ENCODE measurements at regions not wholly inside any gene's neighbourhood (a gene's known extent, or its start where the extent isn't known, plus 50 kb on each side); places are given as distances from the start of the nearest gene placed in this dataset.
"Not testable (repeated sequence)": the region's sequence is repeated elsewhere in the genome, so short reads cannot be mapped to it uniquely, and the experiment has no call there.

DNA sequence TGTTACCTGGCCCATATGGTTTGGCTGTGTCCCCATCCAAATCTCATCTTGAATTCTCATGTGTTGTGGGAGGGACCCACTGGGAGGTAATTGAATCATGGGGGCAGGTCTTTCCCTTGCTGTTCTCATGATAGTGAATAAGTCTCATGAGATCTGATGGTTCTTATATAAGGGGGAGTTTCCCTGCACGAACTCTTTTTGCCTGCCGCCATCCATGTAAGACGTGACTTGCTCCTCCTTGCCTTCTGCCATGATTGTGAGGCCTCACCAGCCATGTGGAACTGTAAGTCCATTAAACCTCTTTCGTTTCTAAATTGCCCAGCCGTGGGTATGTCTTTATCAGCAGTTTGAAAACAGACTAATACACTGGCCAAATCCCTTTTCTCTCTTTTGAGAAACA is 444.4 kb downstream of the QKI start:
- WGBS (ENCODE audit: insufficient coverage): 78% methylated on average over 5 of the region's 5 CpGs
- H3K27ac ChIP-seq (ENCODE audit: low read length); H3K4me1 Mint-ChIP-seq; H3K9me3 Mint-ChIP-seq; H3K4me1 ChIP-seq (ENCODE audit: control insufficient read depth in 1 of 2, extremely low read depth in 1 of 2, insufficient read depth in 2 of 2, low read length in 2 of 2); H3K4me3 ChIP-seq (ENCODE audit: control insufficient read depth in 1 of 2, extremely low read depth in 1 of 2, low read length in 1 of 2); H3K36me3 ChIP-seq (ENCODE audit: control insufficient read depth in 2 of 2, extremely low read depth in 1 of 2, insufficient read depth in 1 of 2, low read length in 1 of 2); H3K27ac Mint-ChIP-seq; H3K36me3 Mint-ChIP-seq; POLR2A ChIA-PET; H3K9me3 ChIP-seq; ATAC-seq (replicated peaks in 1 of 4); H3K4me3 Mint-ChIP-seq; DNase-seq: not testable (repeated sequence)
- H3K27me3 ChIP-seq (replicated peaks in 1 of 2; ENCODE audit: control insufficient read depth in 2 of 2, extremely low read depth in 1 of 2, insufficient read depth in 2 of 2, low read length in 1 of 2): peaks cover 0 to 18% of the 10 kb centered on the region in 2 experiments
- CTCF ChIA-PET: interaction anchor here in 1 of 2 donors (0.8 kb wide), 1 partner anchor 10 kb away, joined by 4 read pairs; no protein-coding TSS in a partner anchor
- H3K27me3 Mint-ChIP-seq: peaks cover 14 to 20% of the 10 kb centered on the region in 2 donors

DNA sequence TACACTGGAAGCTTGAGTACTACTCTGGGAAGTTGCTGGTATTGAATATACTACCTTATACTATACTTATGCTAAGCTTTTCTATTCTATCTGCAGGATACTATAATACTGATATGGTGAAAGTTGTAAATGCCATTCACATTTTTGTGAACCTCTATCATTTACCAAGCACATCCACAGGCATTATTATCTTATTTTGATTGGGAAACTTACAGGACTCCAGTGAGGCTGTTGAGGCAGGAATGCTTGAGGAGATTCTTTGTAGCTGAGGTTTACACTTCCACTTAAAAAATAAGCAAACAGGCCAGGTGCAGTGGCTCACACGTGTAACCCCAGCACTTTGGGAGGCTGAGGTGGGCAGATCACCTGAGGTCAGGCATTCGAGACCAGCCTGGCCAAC is 442.9 kb downstream of the QKI start:
- Histone ChIP-seq H3K4me1 (ENCODE audit: control insufficient read depth in 1 of 2, extremely low read depth in 1 of 2, insufficient read depth in 2 of 2, low read length in 2 of 2) (no peaks in the 10 kb centered on the region), H3K27me3 (replicated peaks in 1 of 2; ENCODE audit: control insufficient read depth in 2 of 2, extremely low read depth in 1 of 2, insufficient read depth in 2 of 2, low read length in 1 of 2) (peaks cover 0 to 10% of the 10 kb centered on the region in 2 experiments), H3K27ac (ENCODE audit: low read length) (no peak overlapping the region), H3K9me3 (no peaks in the 10 kb centered on the region), H3K4me3 (ENCODE audit: control insufficient read depth in 1 of 2, extremely low read depth in 1 of 2, low read length in 1 of 2) (no peak overlapping the region), H3K36me3 (ENCODE audit: control insufficient read depth in 2 of 2, extremely low read depth in 1 of 2, insufficient read depth in 1 of 2, low read length in 1 of 2) (no peaks in the 10 kb centered on the region)
- H3K9me3 Mint-ChIP-seq: no peaks in the 10 kb centered on the region
- no peaks in the 10 kb centered on the region for H3K36me3 Mint-ChIP-seq
- no peak overlapping the region for H3K4me3 Mint-ChIP-seq
- ATAC-seq (replicated peaks in 1 of 4) (no peak), DNase-seq (no peak)
- no peak overlapping the region for H3K27ac Mint-ChIP-seq
- peaks cover 0 to 5% (median 0%) of the 10 kb centered on the region in 3 donors for H3K4me1 Mint-ChIP-seq
- WGBS (ENCODE audit: insufficient coverage): 72% methylated on average over 2 of the region's 2 CpGs
- ChIA-PET CTCF (no interaction called here), POLR2A (no interaction called here)
- H3K27me3 Mint-ChIP-seq: peaks cover 11 to 20% of the 10 kb centered on the region in 2 donors

DNA sequence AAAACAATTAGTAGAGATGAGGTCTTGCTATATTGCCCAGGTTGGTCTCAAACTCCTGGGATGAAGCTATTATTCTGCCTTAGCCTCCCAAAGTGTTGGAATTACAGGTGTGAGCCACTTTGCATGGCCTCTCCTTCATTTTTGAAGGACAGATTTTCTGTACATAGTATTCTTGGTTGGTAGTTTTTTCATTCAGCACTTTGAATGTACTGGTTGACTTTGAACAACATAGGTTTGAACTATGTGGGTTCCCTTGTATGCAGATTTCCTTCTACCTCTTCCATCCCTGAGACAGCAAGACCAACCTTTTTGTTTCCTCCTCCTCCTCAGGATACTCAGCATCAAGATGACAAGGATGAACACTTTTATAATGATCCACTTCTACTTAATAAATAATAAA is 436.4 kb downstream of the QKI start:
- no peak overlapping the region for H3K27ac Mint-ChIP-seq
- H3K4me3 ChIP-seq (ENCODE audit: control insufficient read depth in 1 of 2, extremely low read depth in 1 of 2, low read length in 1 of 2): no peak overlapping the region
- H3K4me1 ChIP-seq (ENCODE audit: control insufficient read depth in 1 of 2, extremely low read depth in 1 of 2, insufficient read depth in 2 of 2, low read length in 2 of 2): no peaks in the 10 kb centered on the region
- H3K27ac ChIP-seq (ENCODE audit: low read length): no peak overlapping the region
- ATAC-seq (replicated peaks in 1 of 4): no peak
- no peaks in the 10 kb centered on the region for H3K27me3 ChIP-seq (replicated peaks in 1 of 2; ENCODE audit: control insufficient read depth in 2 of 2, extremely low read depth in 1 of 2, insufficient read depth in 2 of 2, low read length in 1 of 2)
- no peaks in the 10 kb centered on the region for H3K36me3 Mint-ChIP-seq
- no peaks in the 10 kb centered on the region for H3K36me3 ChIP-seq (ENCODE audit: control insufficient read depth in 2 of 2, extremely low read depth in 1 of 2, insufficient read depth in 1 of 2, low read length in 1 of 2)
- POLR2A ChIA-PET: no interaction called here
- peaks cover 4 to 25% (median 22%) of the 10 kb centered on the region in 3 donors for H3K9me3 Mint-ChIP-seq
- H3K4me1 Mint-ChIP-seq: no peaks in the 10 kb centered on the region
- CTCF ChIA-PET: no interaction called here
- peaks cover 4 to 8% of the 10 kb centered on the region in 2 donors for H3K27me3 Mint-ChIP-seq
- H3K9me3 ChIP-seq: no peaks in the 10 kb centered on the region
- H3K4me3 Mint-ChIP-seq: no peak overlapping the region
- no peak for DNase-seq

DNA sequence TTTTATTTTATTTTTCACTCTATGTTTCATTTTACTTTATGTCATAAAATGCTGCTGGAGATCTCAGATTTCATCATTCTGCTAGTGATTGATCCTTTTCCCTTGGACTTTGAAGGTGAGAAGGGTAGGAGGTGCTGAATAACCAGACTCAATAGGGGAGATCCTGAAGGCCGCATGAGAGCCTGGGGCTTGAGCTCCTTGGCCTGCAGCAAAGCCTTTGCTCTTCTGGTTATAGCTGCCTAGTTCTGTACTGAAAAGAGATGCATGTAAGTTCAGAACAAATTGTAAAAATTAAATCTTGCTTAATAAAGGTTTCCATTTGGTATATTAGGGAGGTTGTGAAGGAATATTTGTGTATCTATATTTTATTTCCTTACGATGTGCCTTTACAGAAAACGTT is 430.2 kb downstream of the QKI start:
- H3K4me1 Mint-ChIP-seq: no peaks in the 10 kb centered on the region
- Histone ChIP-seq H3K36me3 (ENCODE audit: control insufficient read depth in 2 of 2, extremely low read depth in 1 of 2, insufficient read depth in 1 of 2, low read length in 1 of 2) (no peaks in the 10 kb centered on the region), H3K4me1 (ENCODE audit: control insufficient read depth in 1 of 2, extremely low read depth in 1 of 2, insufficient read depth in 2 of 2, low read length in 2 of 2) (no peaks in the 10 kb centered on the region), H3K4me3 (ENCODE audit: control insufficient read depth in 1 of 2, extremely low read depth in 1 of 2, low read length in 1 of 2) (no peak overlapping the region), H3K27ac (ENCODE audit: low read length) (no peak overlapping the region), H3K27me3 (replicated peaks in 1 of 2; ENCODE audit: control insufficient read depth in 2 of 2, extremely low read depth in 1 of 2, insufficient read depth in 2 of 2, low read length in 1 of 2) (no peaks in the 10 kb centered on the region), H3K9me3 (no peaks in the 10 kb centered on the region)
- DNase-seq (no peak), ATAC-seq (replicated peaks in 1 of 4) (no peak)
- H3K27me3 Mint-ChIP-seq: no peaks in the 10 kb centered on the region
- peaks cover 15 to 21% (median 16%) of the 10 kb centered on the region in 3 donors for H3K9me3 Mint-ChIP-seq
- no peaks in the 10 kb centered on the region for H3K36me3 Mint-ChIP-seq
- H3K27ac Mint-ChIP-seq: no peak overlapping the region
- no peak overlapping the region for H3K4me3 Mint-ChIP-seq
- WGBS (ENCODE audit: insufficient coverage): 100% methylated on average over 1 of the region's 3 CpGs
- ChIA-PET CTCF (interaction anchor here in 1 of 2 donors (0.9 kb wide), 1 partner anchor 17 kb away, joined by 4 read pairs; no protein-coding TSS in a partner anchor), POLR2A (no interaction called here)

DNA sequence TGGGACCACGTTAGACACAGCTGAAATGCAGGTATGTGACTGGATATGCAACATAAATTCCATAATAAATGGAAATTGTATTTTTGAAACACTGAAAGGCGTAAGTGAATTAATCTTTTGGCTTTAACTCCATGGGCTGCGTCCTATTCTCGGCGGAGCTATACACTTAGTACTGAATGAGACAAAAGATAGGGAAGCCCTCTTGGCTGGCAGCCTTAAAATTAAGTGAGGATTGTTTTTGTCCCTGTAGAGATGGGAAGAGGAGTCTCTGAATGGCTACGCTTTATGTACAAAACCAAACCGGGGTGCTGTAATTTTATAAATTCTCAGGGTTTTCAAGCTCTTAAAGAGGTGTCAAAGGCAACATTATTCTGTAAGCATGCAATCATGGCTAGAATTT is 429.8 kb downstream of the QKI start:
- CTCF ChIA-PET: interaction anchor here in 1 of 2 donors (0.9 kb wide), 1 partner anchor 16 kb away, joined by 4 read pairs; no protein-coding TSS in a partner anchor
- WGBS (ENCODE audit: insufficient coverage): 79% methylated on average over 4 of the region's 7 CpGs

DNA sequence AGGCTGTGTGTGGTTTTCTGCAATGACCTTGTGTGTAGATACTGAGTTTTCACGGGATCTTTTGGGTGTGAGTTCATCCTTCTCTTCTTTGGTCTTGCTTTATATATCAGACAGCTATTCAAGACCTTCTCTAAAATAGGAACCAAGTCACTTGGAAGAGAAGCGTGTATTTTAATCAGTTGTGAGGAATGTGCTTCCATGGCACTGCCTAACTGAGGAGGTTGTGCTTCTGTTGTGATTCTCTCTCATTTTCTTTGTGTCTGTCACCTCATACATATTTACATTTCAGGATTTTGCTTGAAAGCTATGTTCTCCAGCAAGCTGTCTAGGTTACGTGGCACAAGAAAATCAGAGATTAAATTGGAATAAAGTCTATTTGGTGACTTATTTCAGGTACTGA is 428.7 kb downstream of the QKI start:
- DNase-seq (no peak), ATAC-seq (replicated peaks in 1 of 4) (no peak)
- no peak overlapping the region for H3K4me3 ChIP-seq (ENCODE audit: control insufficient read depth in 1 of 2, extremely low read depth in 1 of 2, low read length in 1 of 2)
- no peaks in the 10 kb centered on the region for H3K9me3 ChIP-seq
- no peaks in the 10 kb centered on the region for H3K27me3 ChIP-seq (replicated peaks in 1 of 2; ENCODE audit: control insufficient read depth in 2 of 2, extremely low read depth in 1 of 2, insufficient read depth in 2 of 2, low read length in 1 of 2)
- Mint-ChIP-seq H3K9me3 (peaks cover 12 to 15% (median 15%) of the 10 kb centered on the region in 3 donors), H3K4me3 (no peak overlapping the region), H3K27me3 (no peaks in the 10 kb centered on the region), H3K4me1 (no peaks in the 10 kb centered on the region), H3K27ac (no peak overlapping the region), H3K36me3 (no peaks in the 10 kb centered on the region)
- ChIA-PET POLR2A (no interaction called here), CTCF (no interaction called here)
- WGBS (ENCODE audit: insufficient coverage): no CpG with 5 or more reads among the region's 3 CpGs
- H3K4me1 ChIP-seq (ENCODE audit: control insufficient read depth in 1 of 2, extremely low read depth in 1 of 2, insufficient read depth in 2 of 2, low read length in 2 of 2): no peaks in the 10 kb centered on the region
- no peaks in the 10 kb centered on the region for H3K36me3 ChIP-seq (ENCODE audit: control insufficient read depth in 2 of 2, extremely low read depth in 1 of 2, insufficient read depth in 1 of 2, low read length in 1 of 2)
- no peak overlapping the region for H3K27ac ChIP-seq (ENCODE audit: low read length)

More for the DNA sequence above, 429.8 kb downstream of the QKI start:
- H3K27ac Mint-ChIP-seq: no peak overlapping the region
- no peaks in the 10 kb centered on the region for H3K4me1 ChIP-seq (ENCODE audit: control insufficient read depth in 1 of 2, extremely low read depth in 1 of 2, insufficient read depth in 2 of 2, low read length in 2 of 2)
- ATAC-seq (replicated peaks in 1 of 4) (no peak), DNase-seq (no peak)
- no peaks in the 10 kb centered on the region for H3K36me3 ChIP-seq (ENCODE audit: control insufficient read depth in 2 of 2, extremely low read depth in 1 of 2, insufficient read depth in 1 of 2, low read length in 1 of 2)
- no peak overlapping the region for H3K4me3 ChIP-seq (ENCODE audit: control insufficient read depth in 1 of 2, extremely low read depth in 1 of 2, low read length in 1 of 2)
- no peaks in the 10 kb centered on the region for H3K9me3 ChIP-seq
- no peaks in the 10 kb centered on the region for H3K27me3 ChIP-seq (replicated peaks in 1 of 2; ENCODE audit: control insufficient read depth in 2 of 2, extremely low read depth in 1 of 2, insufficient read depth in 2 of 2, low read length in 1 of 2)
- H3K4me3 Mint-ChIP-seq: no peak overlapping the region
- H3K27ac ChIP-seq (ENCODE audit: low read length): no peak overlapping the region
- POLR2A ChIA-PET: no interaction called here
- H3K36me3 Mint-ChIP-seq: no peaks in the 10 kb centered on the region
- H3K9me3 Mint-ChIP-seq: peaks cover 12 to 17% (median 15%) of the 10 kb centered on the region in 3 donors
- no peaks in the 10 kb centered on the region for H3K27me3 Mint-ChIP-seq
- H3K4me1 Mint-ChIP-seq: no peaks in the 10 kb centered on the region

DNA sequence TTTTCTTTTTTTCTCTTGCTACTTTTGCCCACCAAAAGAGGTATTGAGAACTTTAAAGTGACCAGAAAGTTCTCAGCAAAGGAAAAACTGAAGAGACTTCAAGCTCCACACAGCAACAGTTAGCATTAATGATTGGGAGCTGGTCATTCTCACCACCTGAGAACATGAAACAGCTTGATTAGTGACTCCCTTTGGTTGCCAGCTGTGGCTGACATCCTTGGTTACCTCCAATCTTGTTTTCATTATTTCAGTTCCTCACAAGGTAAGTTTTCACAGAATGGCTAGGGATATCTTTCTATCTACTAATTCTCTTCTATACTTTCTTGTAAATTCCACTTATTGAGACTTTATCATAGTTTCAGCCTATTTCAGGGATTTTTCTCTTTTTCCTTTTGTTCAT is 427.9 kb downstream of the QKI start:
- CTCF ChIA-PET: no interaction called here
- POLR2A ChIA-PET: no interaction called here
- no peaks in the 10 kb centered on the region for H3K4me1 Mint-ChIP-seq
- no peak overlapping the region for H3K4me3 Mint-ChIP-seq
- no peak overlapping the region for H3K27ac Mint-ChIP-seq
- no peak overlapping the region for H3K27ac ChIP-seq (ENCODE audit: low read length)
- H3K4me1 ChIP-seq (ENCODE audit: control insufficient read depth in 1 of 2, extremely low read depth in 1 of 2, insufficient read depth in 2 of 2, low read length in 2 of 2): no peaks in the 10 kb centered on the region
- H3K27me3 ChIP-seq (replicated peaks in 1 of 2; ENCODE audit: control insufficient read depth in 2 of 2, extremely low read depth in 1 of 2, insufficient read depth in 2 of 2, low read length in 1 of 2): peaks cover 0 to 6% of the 10 kb centered on the region in 2 experiments
- H3K9me3 Mint-ChIP-seq: peaks cover 12 to 15% (median 15%) of the 10 kb centered on the region in 3 donors
- no peaks in the 10 kb centered on the region for H3K36me3 ChIP-seq (ENCODE audit: control insufficient read depth in 2 of 2, extremely low read depth in 1 of 2, insufficient read depth in 1 of 2, low read length in 1 of 2)
- peaks cover 0 to 4% of the 10 kb centered on the region in 2 donors for H3K27me3 Mint-ChIP-seq
- ATAC-seq (replicated peaks in 1 of 4) (no peak), DNase-seq (no peak)
- H3K4me3 ChIP-seq (ENCODE audit: control insufficient read depth in 1 of 2, extremely low read depth in 1 of 2, low read length in 1 of 2): no peak overlapping the region
- no peaks in the 10 kb centered on the region for H3K36me3 Mint-ChIP-seq
- H3K9me3 ChIP-seq: no peaks in the 10 kb centered on the region

Measured in T-cell (primary cell).